GM12892 (cell line): ENCODE measurements at regions not wholly inside any gene's neighbourhood (a gene's known extent, or its start where the extent isn't known, plus 50 kb on each side); places are given as distances from the start of the nearest gene placed in this dataset.

ENCODE experiments used
- POLR2A ChIP-seq: IDR thresholded peaks from 2 replicates; pipeline ENCODE4 v1.6.1; 2011; ENCODE audit warnings: low read depth, low read length, control low read depth
- POLR2AphosphoS5 ChIP-seq: IDR thresholded peaks from 2 replicates; pipeline ENCODE4 v1.6.1; 2011; ENCODE audit warnings: low read depth, low read length, control low read depth

DNA sequence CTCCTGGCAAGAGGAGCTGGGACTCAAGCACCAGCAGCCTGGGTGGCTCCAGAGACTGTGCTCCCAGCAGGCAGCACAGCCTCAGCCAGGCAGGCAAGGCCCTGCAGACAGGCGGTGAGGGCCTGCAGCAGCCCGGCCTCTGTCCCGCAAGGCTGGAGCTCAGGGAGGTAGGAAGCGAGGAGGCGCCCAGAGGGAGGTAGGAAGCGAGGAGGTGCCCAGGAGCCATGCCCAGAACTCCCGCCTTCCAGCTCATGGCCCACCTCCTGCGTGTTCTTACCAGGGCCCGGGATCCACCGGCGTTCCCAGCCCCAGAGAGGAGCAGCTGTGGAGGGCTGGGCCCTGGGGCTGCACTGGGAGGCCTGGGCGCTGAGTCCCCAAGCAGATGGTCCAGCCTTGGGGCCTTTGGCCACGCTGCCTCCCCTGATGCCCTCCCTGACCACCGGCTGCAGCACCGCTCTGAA is 133.1 kb downstream of the HMX1 start:
- no peak for TF ChIP-seq POLR2A
- TF ChIP-seq POLR2AphosphoS5 = no peak
